Neural cell (in vitro differentiated cells): ENCODE measurements at regions not wholly inside any gene's neighbourhood (a gene's known extent, or its start where the extent isn't known, plus 50 kb on each side); places are given as distances from the start of the nearest gene placed in this dataset.

Source experiments
- CTCF ChIP-seq: fragments of 450-650 bp; IDR thresholded peaks from 2 replicates; pipeline ENCODE4 v1.5.1; 2014; ENCODE audit warnings: antibody characterized with exemption, mild to moderate bottlenecking, moderate library complexity; ENCODE audit not compliant: poor library complexity, severe bottlenecking
- EP300 ChIP-seq: fragments of 450-650 bp; conservative IDR thresholded peaks from 2 replicates; pipeline ENCODE4 v1.6.1; 2014; ENCODE audit warnings: antibody characterized with exemption, mild to moderate bottlenecking, moderate library complexity; ENCODE audit not compliant: poor library complexity, severe bottlenecking
- EZH2 ChIP-seq: fragments of 200-600, 300-800 bp; shearing (Covaris generic), sonication (generic); IDR thresholded peaks from 2 replicates; pipeline ENCODE4 v1.6.1; 2014; ENCODE audit warnings: antibody characterized with exemption, low read length, borderline replicate concordance, mild to moderate bottlenecking; ENCODE audit not compliant: insufficient read depth, poor library complexity, severe bottlenecking
- MXI1 ChIP-seq: fragments of 450-650 bp; conservative IDR thresholded peaks from 2 replicates; pipeline ENCODE4 v1.6.1; 2014; ENCODE audit warnings: antibody characterized with exemption, mild to moderate bottlenecking; ENCODE audit not compliant: poor library complexity, severe bottlenecking
- POLR2AphosphoS5 ChIP-seq: IDR thresholded peaks from 2 replicates; pipeline ENCODE4 v1.6.1; 2012
- RAD21 ChIP-seq: fragments of 450-650 bp; conservative IDR thresholded peaks from 2 replicates; pipeline ENCODE4 v1.6.1; 2014; ENCODE audit warnings: antibody characterized with exemption, mild to moderate bottlenecking, moderate library complexity
- REST ChIP-seq: IDR thresholded peaks from 2 replicates; pipeline ENCODE4 v1.6.1; 2012; ENCODE audit warnings: borderline replicate concordance
- SMC3 ChIP-seq: fragments of 450-650 bp; conservative IDR thresholded peaks from 2 replicates; pipeline ENCODE4 v1.6.1; 2014; ENCODE audit warnings: antibody characterized with exemption, mild to moderate bottlenecking, moderate library complexity; ENCODE audit not compliant: poor library complexity

GRCh38 chr5:60446917-60447316 is 253.0 kb downstream of the DEPDC1B start:
- TF ChIP-seq CTCF (no peak), SMC3 (no peak), POLR2AphosphoS5 (no peak), EZH2 (no peak), MXI1 (no peak), EP300 (no peak), RAD21 (no peak), REST (no peak)
